BJ (cell line): ENCODE measurements at regions not wholly inside any gene's neighbourhood (a gene's known extent, or its start where the extent isn't known, plus 50 kb on each side); places are given as distances from the start of the nearest gene placed in this dataset.

Experiments used
- CTCF ChIA-PET: fragments of 350-600 bp; formaldehyde crosslinking; extraction: SDS; loops from one replicate; lab custom pipeline; 2021; ENCODE audit warnings: antibody characterized with exemption, inconsistent platforms; lab: Yijun Ruan, JAX
- POLR2A ChIA-PET: fragments of 300-600 bp; sonication (Branson Sonifier 250); formaldehyde crosslinking; extraction: SDS; loops from one replicate; lab custom pipeline; 2021; ENCODE audit warnings: antibody characterized with exemption; lab: Charles Lee
- DNase-seq: peaks from one replicate; pipeline ENCODE4 v3.0.0-alpha.2; 2011; ENCODE audit warnings: low read depth
- H3K27me3 ChIP-seq: 2 replicates; pipeline ENCODE4 v1.6.0; 2011; ENCODE audit warnings: low read length; ENCODE audit not compliant: control insufficient read depth, insufficient read depth
- H3K36me3 ChIP-seq: 2 replicates; pipeline ENCODE4 v1.5.1; 2011; ENCODE audit warnings: low read length; ENCODE audit not compliant: control insufficient read depth, insufficient read depth
- H3K4me3 ChIP-seq: 2 replicates; pipeline ENCODE4 v1.5.1; 2011; ENCODE audit warnings: low read depth, mild to moderate bottlenecking, control low read depth, low read length
- TF ChIP-seq, protein P1 (sequence below): IDR thresholded peaks from 2 replicates; pipeline ENCODE4 v1.5.1; 2011; ENCODE audit warnings: low read depth, mild to moderate bottlenecking, control low read depth, inconsistent platforms, low read length, moderate library complexity; ENCODE audit not compliant: insufficient read depth

DNA sequence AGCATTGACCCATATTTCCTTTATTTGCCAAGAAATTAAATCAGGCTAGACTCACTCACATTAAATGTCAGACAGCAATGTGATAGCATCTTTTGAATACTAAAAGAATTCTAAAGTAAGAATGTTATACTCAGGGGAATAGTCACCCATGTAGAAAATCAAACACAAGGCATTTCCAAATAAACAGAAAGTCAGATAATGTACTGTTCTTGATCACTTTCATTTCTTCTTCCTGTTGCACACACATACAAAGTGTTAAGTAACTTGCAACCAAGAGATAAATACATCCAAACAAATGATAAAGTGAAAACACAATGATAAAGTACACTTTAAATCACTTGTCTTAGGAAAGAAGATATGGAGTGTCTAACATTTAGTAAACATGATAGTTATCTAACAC, 1366.6 kb upstream of the MIR17HG start:
- ChIA-PET POLR2A (no interaction called here), CTCF (no interaction called here)
- H3K27me3 ChIP-seq: no peaks in the 10 kb centered on the region
- TF ChIP-seq, protein P1, sequence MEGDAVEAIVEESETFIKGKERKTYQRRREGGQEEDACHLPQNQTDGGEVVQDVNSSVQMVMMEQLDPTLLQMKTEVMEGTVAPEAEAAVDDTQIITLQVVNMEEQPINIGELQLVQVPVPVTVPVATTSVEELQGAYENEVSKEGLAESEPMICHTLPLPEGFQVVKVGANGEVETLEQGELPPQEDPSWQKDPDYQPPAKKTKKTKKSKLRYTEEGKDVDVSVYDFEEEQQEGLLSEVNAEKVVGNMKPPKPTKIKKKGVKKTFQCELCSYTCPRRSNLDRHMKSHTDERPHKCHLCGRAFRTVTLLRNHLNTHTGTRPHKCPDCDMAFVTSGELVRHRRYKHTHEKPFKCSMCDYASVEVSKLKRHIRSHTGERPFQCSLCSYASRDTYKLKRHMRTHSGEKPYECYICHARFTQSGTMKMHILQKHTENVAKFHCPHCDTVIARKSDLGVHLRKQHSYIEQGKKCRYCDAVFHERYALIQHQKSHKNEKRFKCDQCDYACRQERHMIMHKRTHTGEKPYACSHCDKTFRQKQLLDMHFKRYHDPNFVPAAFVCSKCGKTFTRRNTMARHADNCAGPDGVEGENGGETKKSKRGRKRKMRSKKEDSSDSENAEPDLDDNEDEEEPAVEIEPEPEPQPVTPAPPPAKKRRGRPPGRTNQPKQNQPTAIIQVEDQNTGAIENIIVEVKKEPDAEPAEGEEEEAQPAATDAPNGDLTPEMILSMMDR: no peak
- no peak overlapping the region for H3K4me3 ChIP-seq
- no peaks in the 10 kb centered on the region for H3K36me3 ChIP-seq
- no peak for DNase-seq

- Histone ChIP-seq H3K27me3 (no peaks in the 10 kb centered on the region), H3K36me3 (no peaks in the 10 kb centered on the region), H3K4me3 (no peak overlapping the region)
- POLR2A ChIA-PET: no interaction called here
- CTCF ChIA-PET: no interaction called here
- no peak for DNase-seq
- TF ChIP-seq, protein P1: no peak
Measured at GRCh38 chr13:89982407-89983095, 1364.9 kb upstream of the MIR17HG start.

GRCh38 chr13:89988206-89988605, 1359.3 kb upstream of the MIR17HG start:
- Histone ChIP-seq H3K27me3 (no peaks in the 10 kb centered on the region), H3K4me3 (no peak overlapping the region), H3K36me3 (no peaks in the 10 kb centered on the region)
- TF ChIP-seq, protein P1: no peak
- CTCF ChIA-PET: no interaction called here
- DNase-seq: no peak
- POLR2A ChIA-PET: interaction anchor here (0.6 kb wide), 1 partner anchor 878 kb away, joined by 5 read pairs; no protein-coding TSS in a partner anchor

DNA sequence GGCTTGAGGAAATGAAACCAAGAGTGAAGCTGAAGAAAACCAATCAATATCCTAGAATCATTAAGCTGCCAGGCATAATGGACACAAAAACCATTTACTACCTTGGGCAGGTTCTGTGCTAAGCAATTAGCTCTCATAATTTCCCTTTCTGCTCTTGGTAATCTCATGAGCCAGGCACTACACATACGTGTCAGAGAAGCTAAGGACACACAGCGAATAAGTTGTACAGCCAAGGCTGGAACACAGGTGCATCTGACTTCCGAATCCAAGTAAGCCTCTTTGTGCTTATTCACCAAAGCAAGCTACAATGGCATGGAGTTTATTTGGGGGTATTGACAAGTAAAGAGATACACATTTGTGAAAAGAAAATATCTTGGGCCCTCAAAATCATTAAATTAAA, 1343.9 kb upstream of the MIR17HG start:
- no peak for DNase-seq
- POLR2A ChIA-PET: no interaction called here
- Histone ChIP-seq H3K4me3 (no peak overlapping the region), H3K36me3 (no peaks in the 10 kb centered on the region), H3K27me3 (no peaks in the 10 kb centered on the region)
- CTCF ChIA-PET: no interaction called here
- TF ChIP-seq, protein P1: no peak

DNA sequence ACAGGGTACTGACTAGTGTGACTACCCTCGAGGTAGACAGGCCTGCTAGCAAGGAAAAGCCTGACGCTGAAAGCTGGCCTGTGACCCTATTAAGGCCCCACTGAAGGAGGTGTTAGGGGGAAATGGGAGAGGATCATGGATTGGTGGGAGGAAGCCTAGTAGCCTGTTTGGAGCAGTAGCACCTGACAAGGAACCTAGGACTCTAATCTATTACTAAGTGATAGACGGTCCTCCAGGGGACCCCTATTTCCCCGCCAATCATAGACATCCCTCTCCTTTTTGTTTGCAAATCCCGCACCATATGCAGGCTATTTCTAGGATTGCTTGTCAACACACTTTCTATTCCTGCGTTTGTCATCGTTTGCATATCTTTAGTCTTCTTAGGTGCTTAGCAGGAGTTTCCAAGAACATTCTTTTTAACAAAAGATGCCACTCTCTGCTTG, 1338.8 kb upstream of the MIR17HG start:
- Histone ChIP-seq H3K4me3 (no peak overlapping the region), H3K36me3 (no peaks in the 10 kb centered on the region), H3K27me3 (no peaks in the 10 kb centered on the region)
- DNase-seq: no peak
- POLR2A ChIA-PET: no interaction called here
- CTCF ChIA-PET: no interaction called here
- TF ChIP-seq, protein P1: no peak
